HCT116 (cell line): ENCODE measurements at regions not wholly inside any gene's neighbourhood (a gene's known extent, or its start where the extent isn't known, plus 50 kb on each side); places are given as distances from the start of the nearest gene placed in this dataset.

Experiments used
- EZH2 ChIP-seq: fragments of 200-600 bp; sonication (generic); IDR thresholded peaks from 2 replicates; pipeline ENCODE4 v1.6.1; 2017; ENCODE audit warnings: antibody characterized with exemption, mixed run types
- RAD21 ChIP-seq: IDR thresholded peaks from 2 replicates; pipeline ENCODE4 v1.6.1; 2012; ENCODE audit warnings: low read depth, mild to moderate bottlenecking
- TF ChIP-seq, protein P1 (sequence below), 3 experiments: fragments of 200-600 bp in 1 of 3; sonication (generic) in 1 of 3; IDR thresholded peaks in 2 of 3; conservative IDR thresholded peaks in 1 of 3; 2 replicates each; pipeline ENCODE4 v1.5.1; 2012 to 2017; ENCODE audit warnings: low read depth in 2 of 3, low read length in 2 of 3, antibody characterized with exemption in 1 of 3, borderline replicate concordance in 1 of 3, control low read depth in 1 of 3, mild to moderate bottlenecking in 1 of 3, mixed read lengths in 1 of 3, mixed run types in 1 of 3, moderate library complexity in 1 of 3; ENCODE audit not compliant: insufficient read depth in 1 of 3

- TF ChIP-seq, protein P1, sequence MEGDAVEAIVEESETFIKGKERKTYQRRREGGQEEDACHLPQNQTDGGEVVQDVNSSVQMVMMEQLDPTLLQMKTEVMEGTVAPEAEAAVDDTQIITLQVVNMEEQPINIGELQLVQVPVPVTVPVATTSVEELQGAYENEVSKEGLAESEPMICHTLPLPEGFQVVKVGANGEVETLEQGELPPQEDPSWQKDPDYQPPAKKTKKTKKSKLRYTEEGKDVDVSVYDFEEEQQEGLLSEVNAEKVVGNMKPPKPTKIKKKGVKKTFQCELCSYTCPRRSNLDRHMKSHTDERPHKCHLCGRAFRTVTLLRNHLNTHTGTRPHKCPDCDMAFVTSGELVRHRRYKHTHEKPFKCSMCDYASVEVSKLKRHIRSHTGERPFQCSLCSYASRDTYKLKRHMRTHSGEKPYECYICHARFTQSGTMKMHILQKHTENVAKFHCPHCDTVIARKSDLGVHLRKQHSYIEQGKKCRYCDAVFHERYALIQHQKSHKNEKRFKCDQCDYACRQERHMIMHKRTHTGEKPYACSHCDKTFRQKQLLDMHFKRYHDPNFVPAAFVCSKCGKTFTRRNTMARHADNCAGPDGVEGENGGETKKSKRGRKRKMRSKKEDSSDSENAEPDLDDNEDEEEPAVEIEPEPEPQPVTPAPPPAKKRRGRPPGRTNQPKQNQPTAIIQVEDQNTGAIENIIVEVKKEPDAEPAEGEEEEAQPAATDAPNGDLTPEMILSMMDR (IDR thresholded peaks at IDR 0.05 in 2 of 3, conservative IDR thresholded peaks at IDR 0.05 in 1 of 3; ENCODE audit: borderline replicate concordance in 1 of 3, insufficient read depth in 1 of 3, low read depth in 2 of 3, low read length in 2 of 3), result no peak
- TF ChIP-seq EZH2 (no peak), RAD21 (no peak)
Measured at GRCh38 chr3:109930582-109930981, 593.2 kb upstream of the DPPA4 start.
